ENCODE measurements at regions not wholly inside any gene's neighbourhood (a gene's known extent, or its start where the extent isn't known, plus 50 kb on each side); places are given as distances from the start of the nearest gene placed in this dataset.
A peak's percentile ranks its signal among the peaks of the same experiment; 100 is the strongest.
"Not testable (repeated sequence)": the region's sequence is repeated elsewhere in the genome, so short reads cannot be mapped to it uniquely, and the experiment has no call there.

GRCh38 chr12:10453-10852 lies 56.1 kb upstream of the IQSEC3 start:
- H3K4me3 Mint-ChIP-seq, H3K9me3 Mint-ChIP-seq, H3K27me3 Mint-ChIP-seq, H3K4me1 Mint-ChIP-seq, CTCF ChIA-PET, DNase-seq, H3K36me3 Mint-ChIP-seq, H3K27ac Mint-ChIP-seq: not testable (repeated sequence)

DNA sequence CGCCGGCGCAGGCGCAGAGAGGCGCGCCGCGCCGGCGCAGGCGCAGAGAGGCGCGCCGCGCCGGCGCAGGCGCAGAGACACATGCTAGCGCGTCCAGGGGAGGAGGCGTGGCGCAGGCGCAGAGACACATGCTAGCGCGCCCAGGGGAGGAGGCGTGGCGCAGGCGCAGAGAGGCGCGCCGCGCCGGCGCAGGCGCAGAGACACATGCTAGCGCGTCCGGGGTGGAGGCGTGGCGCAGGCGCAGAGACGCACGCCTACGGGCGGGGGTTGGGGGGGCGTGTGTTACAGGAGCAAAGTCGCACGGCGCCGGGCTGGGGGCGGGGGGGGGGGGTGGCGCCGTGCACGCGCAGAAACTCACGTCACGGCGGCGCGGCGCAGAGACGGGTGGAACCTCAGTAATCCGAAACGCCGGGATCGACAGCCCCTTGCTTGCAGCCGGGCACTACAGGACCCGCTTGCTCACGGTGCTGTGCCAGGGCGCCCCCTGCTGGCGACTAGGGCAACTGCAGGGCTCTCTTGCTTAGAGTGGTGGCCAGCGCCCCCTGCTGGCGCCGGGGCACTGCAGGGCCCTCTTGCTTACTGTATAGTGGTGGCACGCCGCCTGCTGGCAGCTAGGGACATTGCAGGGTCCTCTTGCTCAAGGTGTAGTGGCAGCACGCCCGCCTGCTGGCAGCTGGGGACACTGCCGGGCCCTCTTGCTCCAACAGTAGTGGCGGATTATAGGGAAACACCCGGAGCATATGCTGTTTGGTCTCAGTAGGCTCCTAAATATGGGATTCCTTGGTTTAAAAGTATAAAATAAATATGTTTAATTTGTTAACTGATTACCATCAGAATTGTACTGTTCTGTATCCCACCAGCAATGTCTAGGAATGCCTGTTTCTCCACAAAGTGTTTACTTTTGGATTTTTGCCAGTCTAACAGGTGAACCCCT lies 55.4 kb upstream of the IQSEC3 start:
- CTCF ChIA-PET, DNase-seq: not testable (repeated sequence)

DNA sequence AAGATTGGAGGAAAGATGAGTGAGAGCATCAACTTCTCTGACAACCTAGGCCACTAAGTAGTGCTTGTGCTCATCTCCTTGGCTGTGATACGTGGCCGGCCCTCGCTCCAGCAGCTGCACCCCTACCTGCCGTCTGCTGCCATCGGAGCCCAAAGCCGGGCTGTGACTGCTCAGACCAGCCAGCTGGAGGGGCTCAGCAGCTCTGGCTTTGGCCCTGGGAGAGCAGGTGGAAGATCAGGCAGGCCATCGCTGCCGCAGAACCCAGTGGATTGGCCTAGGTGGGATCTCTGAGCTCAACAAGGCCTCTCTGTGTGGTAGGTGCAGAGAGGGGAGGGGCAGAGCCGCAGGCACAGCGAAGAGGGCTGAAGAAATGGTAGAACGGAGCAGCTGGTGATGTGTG lies 54.3 kb upstream of the IQSEC3 start:
- H3K4me3 Mint-ChIP-seq, CTCF ChIA-PET, H3K27ac Mint-ChIP-seq, H3K27me3 Mint-ChIP-seq, H3K4me1 Mint-ChIP-seq, H3K36me3 Mint-ChIP-seq, H3K9me3 Mint-ChIP-seq, DNase-seq: not testable (repeated sequence)

More for the DNA sequence above, 55.4 kb upstream of the IQSEC3 start:
- not testable (repeated sequence) for H3K4me1 Mint-ChIP-seq, H3K27me3 Mint-ChIP-seq, H3K27ac Mint-ChIP-seq, H3K9me3 Mint-ChIP-seq, H3K36me3 Mint-ChIP-seq, H3K4me3 Mint-ChIP-seq

DNA sequence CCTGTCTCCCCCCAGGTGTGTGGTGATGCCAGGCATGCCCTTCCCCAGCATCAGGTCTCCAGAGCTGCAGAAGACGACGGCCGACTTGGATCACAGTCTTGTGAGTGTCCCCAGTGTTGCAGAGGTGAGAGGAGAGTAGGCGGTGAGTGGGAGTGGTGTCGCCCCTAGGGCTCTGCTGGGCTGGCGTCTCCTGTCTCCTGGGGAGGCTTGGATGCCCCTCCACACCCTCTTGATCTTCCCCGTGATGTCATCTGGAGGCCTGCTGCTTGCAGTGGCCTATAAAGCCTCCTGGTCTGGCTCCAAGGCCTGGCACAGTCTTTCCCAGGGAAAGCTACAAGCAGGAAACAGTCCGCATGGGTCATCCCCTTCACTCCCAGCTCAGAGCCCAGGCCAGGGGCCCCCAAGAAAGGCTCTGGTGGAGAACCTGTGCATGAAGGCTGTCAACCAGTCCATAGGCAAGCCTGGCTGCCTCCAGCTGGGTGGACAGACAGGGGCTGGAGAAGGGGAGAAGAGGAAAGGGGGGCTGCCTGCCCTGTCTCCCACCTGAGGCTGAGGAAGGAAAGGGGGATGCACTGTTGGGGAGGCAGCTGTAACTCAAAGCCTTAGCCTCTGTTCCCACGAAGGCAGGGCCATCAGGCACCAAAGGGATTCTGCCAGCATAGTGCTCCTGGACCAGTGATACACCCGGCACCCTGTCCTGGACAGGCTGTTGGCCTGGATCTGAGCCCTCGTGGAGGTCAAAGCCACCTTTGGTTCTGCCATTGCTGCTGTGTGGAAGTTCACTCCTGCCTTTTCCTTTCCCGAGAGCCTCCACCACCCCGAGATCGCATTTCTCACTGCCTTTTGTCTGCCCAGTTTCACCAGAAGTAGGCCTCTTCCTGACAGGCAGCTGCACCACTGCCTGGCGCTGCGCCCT lies 53.6 kb upstream of the IQSEC3 start:
- CTCF ChIA-PET, H3K27me3 Mint-ChIP-seq, H3K4me1 Mint-ChIP-seq, H3K4me3 Mint-ChIP-seq, H3K36me3 Mint-ChIP-seq, DNase-seq, H3K9me3 Mint-ChIP-seq: not testable (repeated sequence)
- H3K27ac Mint-ChIP-seq: peak overlapping the region; percentile 38

DNA sequence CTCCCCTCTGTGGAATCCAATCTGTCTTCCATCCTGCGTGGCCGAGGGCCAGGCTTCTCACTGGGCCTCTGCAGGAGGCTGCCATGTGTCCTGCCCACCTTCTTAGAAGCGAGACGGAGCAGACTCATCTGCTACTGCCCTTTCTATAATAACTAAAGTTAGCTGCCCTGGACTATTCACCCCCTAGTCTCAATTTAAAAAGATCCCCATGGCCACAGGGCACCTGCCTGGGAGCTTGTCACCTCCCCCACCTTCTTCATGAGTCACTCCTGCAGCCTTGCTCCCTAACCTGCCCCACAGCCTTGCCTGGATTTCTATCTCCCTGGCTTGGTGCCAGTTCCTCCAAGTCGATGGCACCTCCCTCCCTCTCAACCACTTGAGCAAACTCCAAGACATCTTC lies 52.7 kb upstream of the IQSEC3 start:
- H3K27ac Mint-ChIP-seq: peak overlapping the region; percentile 58
- H3K4me3 Mint-ChIP-seq, H3K36me3 Mint-ChIP-seq, H3K9me3 Mint-ChIP-seq, H3K4me1 Mint-ChIP-seq, DNase-seq, CTCF ChIA-PET, H3K27me3 Mint-ChIP-seq: not testable (repeated sequence)

GRCh38 chr12:14696-15095 lies 51.9 kb upstream of the IQSEC3 start:
- H3K36me3 Mint-ChIP-seq, H3K27ac Mint-ChIP-seq, CTCF ChIA-PET, H3K4me3 Mint-ChIP-seq, H3K27me3 Mint-ChIP-seq, H3K9me3 Mint-ChIP-seq, H3K4me1 Mint-ChIP-seq, DNase-seq: not testable (repeated sequence)

- H3K9me3 Mint-ChIP-seq, H3K4me3 Mint-ChIP-seq, H3K36me3 Mint-ChIP-seq, H3K27me3 Mint-ChIP-seq, DNase-seq, CTCF ChIA-PET, H3K27ac Mint-ChIP-seq, H3K4me1 Mint-ChIP-seq: not testable (repeated sequence)
These were observed 51.2 kb upstream of the IQSEC3 start for GRCh38 chr12:15381-15780.

- H3K36me3 Mint-ChIP-seq, H3K9me3 Mint-ChIP-seq, H3K27ac Mint-ChIP-seq, H3K4me3 Mint-ChIP-seq, H3K4me1 Mint-ChIP-seq, H3K27me3 Mint-ChIP-seq, DNase-seq, CTCF ChIA-PET: not testable (repeated sequence)
These were observed 50.5 kb upstream of the IQSEC3 start for GRCh38 chr12:16019-16418.

GRCh38 chr12:16541-16940 lies 50.0 kb upstream of the IQSEC3 start:
- H3K36me3 Mint-ChIP-seq, H3K4me1 Mint-ChIP-seq, H3K4me3 Mint-ChIP-seq, CTCF ChIA-PET, H3K9me3 Mint-ChIP-seq, DNase-seq, H3K27ac Mint-ChIP-seq, H3K27me3 Mint-ChIP-seq: not testable (repeated sequence)
